HG02623 (cell line): ENCODE measurements at regions not wholly inside any gene's neighbourhood (a gene's known extent, or its start where the extent isn't known, plus 50 kb on each side); places are given as distances from the start of the nearest gene placed in this dataset.

Experiments used
- ATAC-seq: cut with Tn5 transposase; IDR thresholded peaks from one replicate; pipeline ENCODE4 v1.9.1; 2021; ENCODE audit warnings: moderate library complexity; ENCODE audit not compliant: unreplicated experiment

- ATAC-seq = peak; percentile 16
These were observed 219.0 kb downstream of the PTEN start for GRCh38 chr10:88082391-88082790.

- peak; percentile 83 for ATAC-seq
These were observed 219.6 kb downstream of the PTEN start for GRCh38 chr10:88082806-88083596.

- no peak for ATAC-seq
These were observed 220.2 kb downstream of the PTEN start for GRCh38 chr10:88083597-88083989.

- ATAC-seq = no peak
These were observed 222.9 kb downstream of the PTEN start for GRCh38 chr10:88086187-88086960.

- no peak for ATAC-seq
These were observed 225.3 kb downstream of the PTEN start for GRCh38 chr10:88088441-88089340.

GRCh38 chr10:88089498-88089897 lies 226.1 kb downstream of the PTEN start:
- ATAC-seq = no peak

GRCh38 chr10:88090568-88091214 lies 227.3 kb downstream of the PTEN start:
- no peak for ATAC-seq

- peak; percentile 83 for ATAC-seq
These were observed 228.2 kb downstream of the PTEN start for GRCh38 chr10:88091490-88092061.

- no peak for ATAC-seq
These were observed 228.8 kb downstream of the PTEN start for GRCh38 chr10:88092265-88092664.

- no peak for ATAC-seq
These were observed 229.5 kb downstream of the PTEN start for GRCh38 chr10:88092973-88093372.

GRCh38 chr10:88094795-88095194 lies 231.4 kb downstream of the PTEN start:
- no peak for ATAC-seq

- no peak for ATAC-seq
These were observed 231.8 kb downstream of the PTEN start for GRCh38 chr10:88095223-88095721.

- no peak for ATAC-seq
These were observed 232.5 kb downstream of the PTEN start for GRCh38 chr10:88095778-88096431.

GRCh38 chr10:88097092-88097516 lies 233.7 kb downstream of the PTEN start:
- no peak for ATAC-seq

GRCh38 chr10:88097536-88097935 lies 234.1 kb downstream of the PTEN start:
- no peak for ATAC-seq

GRCh38 chr10:88100281-88100680 lies 236.9 kb downstream of the PTEN start:
- no peak for ATAC-seq

GRCh38 chr10:88101666-88102065 lies 238.2 kb downstream of the PTEN start:
- ATAC-seq = no peak

GRCh38 chr10:88103576-88103975 lies 240.2 kb downstream of the PTEN start:
- no peak for ATAC-seq

GRCh38 chr10:88104223-88104622 lies 240.8 kb downstream of the PTEN start:
- ATAC-seq = no peak

GRCh38 chr10:88106366-88106765 lies 242.9 kb downstream of the PTEN start:
- no peak for ATAC-seq
